ENCODE measurements at regions not wholly inside any gene's neighbourhood (a gene's known extent, or its start where the extent isn't known, plus 50 kb on each side); places are given as distances from the start of the nearest gene placed in this dataset.

- no peak for DNase-seq (ENCODE audit: low read depth)
These were observed 53.9 kb upstream of the GALNTL6 start for GRCh38 chr4:171759274-171759673.

- no peak for DNase-seq (ENCODE audit: low read depth)
These were observed 61.7 kb upstream of the GALNTL6 start for GRCh38 chr4:171751538-171751937.

GRCh38 chr4:171746418-171746817 is 66.8 kb upstream of the GALNTL6 start:
- DNase-seq (ENCODE audit: low read depth) = no peak

GRCh38 chr4:171742436-171742835 is 70.8 kb upstream of the GALNTL6 start:
- no peak for DNase-seq (ENCODE audit: low read depth)

GRCh38 chr4:171727185-171727584 is 86.0 kb upstream of the GALNTL6 start:
- no peak for DNase-seq (ENCODE audit: low read depth)

GRCh38 chr4:171721937-171722336 is 91.3 kb upstream of the GALNTL6 start:
- DNase-seq (ENCODE audit: low read depth) = no peak

- no peak for DNase-seq (ENCODE audit: low read depth)
These were observed 93.5 kb upstream of the GALNTL6 start for GRCh38 chr4:171719691-171720090.

- no peak for DNase-seq (ENCODE audit: low read depth)
These were observed 94.5 kb upstream of the GALNTL6 start for GRCh38 chr4:171718665-171719064.

- no peak for DNase-seq (ENCODE audit: low read depth)
These were observed 95.1 kb upstream of the GALNTL6 start for GRCh38 chr4:171718069-171718468.

GRCh38 chr4:171717231-171717741 is 95.9 kb upstream of the GALNTL6 start:
- no peak for DNase-seq (ENCODE audit: low read depth)

- DNase-seq (ENCODE audit: low read depth) = no peak
These were observed 97.2 kb upstream of the GALNTL6 start for GRCh38 chr4:171715973-171716372.

GRCh38 chr4:171714791-171715454 is 98.3 kb upstream of the GALNTL6 start:
- DNase-seq (ENCODE audit: low read depth) = no peak

GRCh38 chr4:171710743-171711142 is 102.5 kb upstream of the GALNTL6 start:
- DNase-seq (ENCODE audit: low read depth) = no peak

GRCh38 chr4:171676555-171677215 is 136.5 kb upstream of the GALNTL6 start:
- DNase-seq (ENCODE audit: low read depth) = no peak

GRCh38 chr4:171674781-171675180 is 138.4 kb upstream of the GALNTL6 start:
- DNase-seq (ENCODE audit: low read depth) = no peak

- DNase-seq (ENCODE audit: low read depth) = no peak
These were observed 144.8 kb upstream of the GALNTL6 start for GRCh38 chr4:171668403-171668802.

- DNase-seq (ENCODE audit: low read depth) = no peak
These were observed 145.3 kb upstream of the GALNTL6 start for GRCh38 chr4:171667906-171668305.

GRCh38 chr4:171651071-171651470 is 162.1 kb upstream of the GALNTL6 start:
- DNase-seq (ENCODE audit: low read depth) = no peak

GRCh38 chr4:171650543-171650942 is 162.7 kb upstream of the GALNTL6 start:
- no peak for DNase-seq (ENCODE audit: low read depth)

GRCh38 chr4:171648926-171649325 is 164.3 kb upstream of the GALNTL6 start:
- DNase-seq (ENCODE audit: low read depth) = no peak

GRCh38 chr4:171646984-171647383 is 166.2 kb upstream of the GALNTL6 start:
- no peak for DNase-seq (ENCODE audit: low read depth)

GRCh38 chr4:171644430-171645057 is 168.7 kb upstream of the GALNTL6 start:
- DNase-seq (ENCODE audit: low read depth) = no peak

GRCh38 chr4:171639540-171639939 is 173.7 kb upstream of the GALNTL6 start:
- no peak for DNase-seq (ENCODE audit: low read depth)

Measured in amniotic epithelial cell (primary cell).